Lower leg skin (tissue), 4 donors: ENCODE measurements at regions not wholly inside any gene's neighbourhood (a gene's known extent, or its start where the extent isn't known, plus 50 kb on each side); places are given as distances from the start of the nearest gene placed in this dataset.

Experiments
- DNase-seq, 2 donors: peaks; one replicate each; pipeline ENCODE4 v3.0.0-alpha.2; 2019; ENCODE audit warnings: low spot score in 2 of 2
- H3K4me3 ChIP-seq: fragments of 200-600 bp; sonication (generic); 2 replicates; pipeline ENCODE4 v1.5.1; 2017; ENCODE audit warnings: mild to moderate bottlenecking, low read depth; ENCODE audit not compliant: poor library complexity, severe bottlenecking
- CTCF ChIP-seq, 3 donors: fragments of 450-650 bp; IDR thresholded peaks; one replicate each; pipeline ENCODE4 v1.5.1; 2016; ENCODE audit warnings: antibody characterized with exemption in 3 of 3, mild to moderate bottlenecking in 3 of 3, moderate library complexity in 2 of 3
- POLR2A ChIP-seq, 2 donors: fragments of 450-650 bp; IDR thresholded peaks; one replicate each; pipeline ENCODE4 v1.6.1; 2016 to 2017; ENCODE audit warnings: antibody characterized with exemption in 2 of 2, mild to moderate bottlenecking in 1 of 2, moderate library complexity in 1 of 2
- WGBS, 2 donors: methylation state at CpG; one replicate each; pipeline ENCODE4 v1.1.5; 2018; 5-methylcytosine and 5-hydroxymethylcytosine counted together
- intact Hi-C: fragments of 100-400 bp; cut with DNase I; formaldehyde crosslinking; loops from one replicate; pipeline ENCODE4 v1.15.0; 2023; ENCODE audit warnings: low total_unique reads

DNA sequence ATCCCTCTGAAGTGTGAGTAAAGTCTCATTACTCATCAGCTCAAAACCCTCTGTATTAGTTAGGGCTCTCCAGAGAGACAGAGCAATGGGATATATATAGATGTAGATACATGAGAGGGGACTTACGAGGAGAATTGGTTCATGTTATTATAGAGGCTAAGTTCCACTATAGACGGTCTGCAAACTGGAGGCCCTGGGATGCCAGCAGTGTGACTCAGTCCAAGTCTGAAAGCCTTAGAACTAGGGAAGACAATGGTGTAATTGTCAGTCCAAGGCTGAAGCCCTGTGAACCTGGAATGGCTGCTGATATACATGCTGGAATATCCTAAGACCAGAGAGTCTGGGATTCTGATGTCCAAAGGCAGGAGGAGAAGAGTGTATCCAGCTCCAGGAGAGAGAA, 57.3 kb upstream of the CEP83 start:
- intact Hi-C loops = loop anchor here (5.0 to 10.0 kb wide), 2 partner anchors 372 to 1740 kb away; partner anchors contain the start of gene PLXNC1
- TF ChIP-seq POLR2A (IDR thresholded peaks at IDR 0.05) = no peak
- no peak for TF ChIP-seq CTCF (IDR thresholded peaks at IDR 0.05)
- DNase-seq = no peak
- no peak overlapping the region for H3K4me3 ChIP-seq
- 77 to 89% methylated on average over 2 of the region's 2 CpGs for WGBS, 2 donors

GRCh38 chr12:94513527-94513926, 53.9 kb upstream of the CEP83 start:
- TF ChIP-seq POLR2A (IDR thresholded peaks at IDR 0.05) = no peak
- TF ChIP-seq CTCF (IDR thresholded peaks at IDR 0.05) = no peak
- intact Hi-C loops = loop anchor here (10.0 kb wide), 1 partner anchor 369 kb away; the partner anchor contains the start of gene PLXNC1
- H3K4me3 ChIP-seq = no peak overlapping the region
- 97 to 100% methylated on average over 2 of the region's 2 CpGs for WGBS, 2 donors
- DNase-seq = no peak

GRCh38 chr12:94511506-94511905, 51.8 kb upstream of the CEP83 start:
- H3K4me3 ChIP-seq = no peak overlapping the region
- intact Hi-C loops = loop anchor here (10.0 kb wide), 1 partner anchor 367 kb away; the partner anchor contains the start of gene PLXNC1
- 86 to 94% methylated on average over 1 of the region's 1 CpG for WGBS, 2 donors
- no peak for DNase-seq
- TF ChIP-seq CTCF (IDR thresholded peaks at IDR 0.05) = no peak
- TF ChIP-seq POLR2A (IDR thresholded peaks at IDR 0.05) = no peak

- intact Hi-C loops = loop anchor here (10.0 kb wide), 1 partner anchor 365 kb away; the partner anchor contains the start of gene PLXNC1
- no peak for DNase-seq
- no peak overlapping the region for H3K4me3 ChIP-seq
- no peak for TF ChIP-seq POLR2A (IDR thresholded peaks at IDR 0.05)
- no peak for TF ChIP-seq CTCF (IDR thresholded peaks at IDR 0.05)
- 86 to 89% methylated on average over 6 of the region's 6 CpGs for WGBS, 2 donors
These were observed 50.5 kb upstream of the CEP83 start for GRCh38 chr12:94510128-94510527.
